Hepatocyte (in vitro differentiated cells): ENCODE measurements at regions not wholly inside any gene's neighbourhood (a gene's known extent, or its start where the extent isn't known, plus 50 kb on each side); places are given as distances from the start of the nearest gene placed in this dataset.

Experiments used
- DNase-seq: peaks from one replicate; pipeline ENCODE4 v3.0.0-alpha.2; 2016; ENCODE audit warnings: low spot score
- H2AFZ ChIP-seq: fragments of 200-600 bp; sonication (generic); 2 replicates; pipeline ENCODE4 v1.6.0; 2016; ENCODE audit warnings: antibody characterized with exemption, mild to moderate bottlenecking
- H3K27ac ChIP-seq: fragments of 200-600 bp; sonication (generic); 2 replicates; pipeline ENCODE4 v1.5.1; 2016; ENCODE audit warnings: mild to moderate bottlenecking
- H3K27me3 ChIP-seq: fragments of 200-600 bp; sonication (generic); 2 replicates; pipeline ENCODE4 v1.6.1; 2016
- H3K36me3 ChIP-seq: fragments of 200-600 bp; sonication (generic); replicated peaks from 2 replicates; pipeline ENCODE4 v1.5.1; 2016; ENCODE audit warnings: low read depth; ENCODE audit not compliant: insufficient read depth
- H3K4me1 ChIP-seq: fragments of 200-600 bp; sonication (generic); 2 replicates; pipeline ENCODE4 v1.5.1; 2016; ENCODE audit warnings: mild to moderate bottlenecking, moderate library complexity; ENCODE audit not compliant: insufficient read depth
- H3K4me2 ChIP-seq: fragments of 200-600 bp; sonication (generic); 2 replicates; pipeline ENCODE4 v1.6.0; 2016
- H3K4me3 ChIP-seq: fragments of 200-600 bp; sonication (generic); 2 replicates; pipeline ENCODE4 v1.5.1; 2016; ENCODE audit warnings: mild to moderate bottlenecking
- H3K79me2 ChIP-seq: fragments of 200-600 bp; sonication (generic); 2 replicates; pipeline ENCODE4 v1.6.0; 2017; ENCODE audit warnings: mild to moderate bottlenecking
- H3K9me2 ChIP-seq: fragments of 200-600 bp; sonication (generic); replicated peaks from 2 replicates; pipeline ENCODE4 v1.6.0; 2017; ENCODE audit warnings: mild to moderate bottlenecking; ENCODE audit not compliant: insufficient read depth
- H3K9me3 ChIP-seq: fragments of 200-600 bp; sonication (generic); 2 replicates; pipeline ENCODE4 v1.5.1; 2016; ENCODE audit warnings: low read depth, mild to moderate bottlenecking
- H4K20me1 ChIP-seq: fragments of 200-600 bp; sonication (generic); 2 replicates; pipeline ENCODE4 v1.6.0; 2016; ENCODE audit warnings: mild to moderate bottlenecking; ENCODE audit not compliant: insufficient read depth, poor library complexity, severe bottlenecking
- CTCF ChIP-seq: fragments of 200-600 bp; sonication (generic); IDR thresholded peaks from 2 replicates; pipeline ENCODE4 v1.5.1; 2016; ENCODE audit warnings: antibody characterized with exemption, mild to moderate bottlenecking; ENCODE audit not compliant: poor library complexity
- EZH2 ChIP-seq: fragments of 200-600 bp; sonication (generic); IDR thresholded peaks from 2 replicates; pipeline ENCODE4 v1.6.1; 2016; ENCODE audit warnings: antibody characterized with exemption, mild to moderate bottlenecking, borderline replicate concordance
- EZH2phosphoT487 ChIP-seq: fragments of 200-600 bp; sonication (generic); IDR thresholded peaks from one replicate; pipeline ENCODE4 v1.6.1; 2018; ENCODE audit warnings: antibody characterized with exemption, mild to moderate bottlenecking, low read depth, moderate library complexity; ENCODE audit not compliant: unreplicated experiment, severe bottlenecking
- WGBS: methylation state at CpG from one replicate; pipeline ENCODE4 v1.1.6; 2016; ENCODE audit warnings: low lambda C conversion rate; ENCODE audit errors: missing lambda C conversion rate; 5-methylcytosine and 5-hydroxymethylcytosine counted together

- H3K4me1 ChIP-seq = no peaks in the 10 kb centered on the region
- WGBS = 14% methylated on average over 6 of the region's 6 CpGs
- no peak overlapping the region for H3K27ac ChIP-seq
- no peaks in the 10 kb centered on the region for H3K36me3 ChIP-seq
- peak; percentile 77 for TF ChIP-seq CTCF
- TF ChIP-seq EZH2 = no peak
- H3K4me2 ChIP-seq = no peak overlapping the region
- H2AFZ ChIP-seq = no peak overlapping the region
- DNase-seq = peak; percentile 57
- no peak overlapping the region for H3K4me3 ChIP-seq
- H4K20me1 ChIP-seq = no peaks in the 10 kb centered on the region
- no peaks in the 10 kb centered on the region for H3K79me2 ChIP-seq
- H3K9me2 ChIP-seq = no peaks in the 10 kb centered on the region
- no peaks in the 10 kb centered on the region for H3K27me3 ChIP-seq
- H3K9me3 ChIP-seq = no peaks in the 10 kb centered on the region
Observed at GRCh38 chr18:22813648-22814328, 119.3 kb upstream of the RBBP8 start.

- H3K9me2 ChIP-seq = no peaks in the 10 kb centered on the region
- H3K27me3 ChIP-seq = no peaks in the 10 kb centered on the region
- H3K4me2 ChIP-seq = no peak overlapping the region
- H3K4me1 ChIP-seq = no peaks in the 10 kb centered on the region
- no peaks in the 10 kb centered on the region for H3K36me3 ChIP-seq
- no peak overlapping the region for H3K4me3 ChIP-seq
- no peaks in the 10 kb centered on the region for H4K20me1 ChIP-seq
- no peaks in the 10 kb centered on the region for H3K9me3 ChIP-seq
- TF ChIP-seq CTCF (no peak), EZH2 (no peak), EZH2phosphoT487 (no peak)
- 63% methylated on average over 4 of the region's 4 CpGs for WGBS
- no peaks in the 10 kb centered on the region for H3K79me2 ChIP-seq
- H2AFZ ChIP-seq = no peak overlapping the region
- no peak for DNase-seq
- H3K27ac ChIP-seq = no peak overlapping the region
Observed at GRCh38 chr18:22814329-22814703, 118.8 kb upstream of the RBBP8 start.

GRCh38 chr18:22816266-22817176 lies 116.6 kb upstream of the RBBP8 start:
- Histone ChIP-seq H3K9me2 (no peaks in the 10 kb centered on the region), H3K4me1 (no peaks in the 10 kb centered on the region), H3K4me3 (no peak overlapping the region), H3K9me3 (no peaks in the 10 kb centered on the region), H3K4me2 (no peak overlapping the region), H2AFZ (no peak overlapping the region), H3K79me2 (no peaks in the 10 kb centered on the region), H3K27ac (no peak overlapping the region), H4K20me1 (no peaks in the 10 kb centered on the region), H3K36me3 (no peaks in the 10 kb centered on the region), H3K27me3 (no peaks in the 10 kb centered on the region)
- 74% methylated on average over 17 of the region's 18 CpGs for WGBS
- peak; percentile 41 for DNase-seq
- TF ChIP-seq EZH2 (no peak), EZH2phosphoT487 (no peak), CTCF (no peak)
